ENCODE measurements at regions not wholly inside any gene's neighbourhood (a gene's known extent, or its start where the extent isn't known, plus 50 kb on each side); places are given as distances from the start of the nearest gene placed in this dataset.

DNA sequence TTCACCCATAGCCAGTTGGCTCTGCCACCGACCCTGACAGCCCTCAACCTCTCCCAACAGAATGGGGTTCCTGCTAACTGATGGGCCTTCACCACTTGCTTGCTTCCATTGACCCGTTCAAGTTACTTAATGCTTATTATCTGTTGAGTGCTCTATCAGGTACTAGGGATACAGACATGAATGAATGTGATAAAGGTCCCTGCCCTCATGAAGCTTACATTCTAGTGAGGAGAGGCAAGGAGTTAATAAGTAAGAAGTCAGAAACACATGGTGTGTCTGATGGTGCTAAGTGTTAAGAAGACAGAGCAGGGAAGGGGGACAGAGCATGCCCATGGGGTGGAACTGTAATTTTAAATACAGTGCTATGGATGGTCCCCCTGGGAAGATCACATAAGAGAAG lies 107.5 kb upstream of the JUN start:
- no peak for DNase-seq

DNA sequence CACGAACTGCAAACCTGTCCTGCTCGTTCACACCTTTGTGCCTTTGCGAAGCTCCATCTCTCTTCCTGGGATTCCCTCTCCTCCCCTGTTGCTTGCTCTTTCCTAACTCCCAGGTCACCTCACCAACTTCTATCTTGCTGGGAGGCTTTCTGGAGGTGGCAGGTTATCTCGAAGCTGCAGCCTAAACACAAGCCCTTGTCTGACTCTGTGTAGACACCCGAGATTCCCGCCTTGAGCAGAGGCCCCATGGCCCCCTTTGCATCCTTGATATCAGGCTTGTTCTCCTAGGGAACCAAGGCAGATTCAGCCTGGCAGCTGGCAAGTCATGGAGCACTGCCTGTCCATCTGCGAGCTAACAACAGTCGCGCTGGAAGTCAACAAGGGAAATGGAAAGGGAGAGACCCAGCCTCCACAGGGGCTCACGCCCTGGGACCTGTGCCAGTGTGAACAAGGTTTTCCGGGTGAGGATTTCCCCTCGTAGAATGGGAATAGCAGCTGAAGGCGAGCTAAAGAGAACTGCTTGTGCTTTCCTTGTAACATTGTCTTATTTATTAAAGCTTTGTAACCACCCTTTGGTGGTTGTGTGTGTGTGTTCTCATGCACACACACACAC lies 109.5 kb upstream of the JUN start:
- DNase-seq = no peak

DNA sequence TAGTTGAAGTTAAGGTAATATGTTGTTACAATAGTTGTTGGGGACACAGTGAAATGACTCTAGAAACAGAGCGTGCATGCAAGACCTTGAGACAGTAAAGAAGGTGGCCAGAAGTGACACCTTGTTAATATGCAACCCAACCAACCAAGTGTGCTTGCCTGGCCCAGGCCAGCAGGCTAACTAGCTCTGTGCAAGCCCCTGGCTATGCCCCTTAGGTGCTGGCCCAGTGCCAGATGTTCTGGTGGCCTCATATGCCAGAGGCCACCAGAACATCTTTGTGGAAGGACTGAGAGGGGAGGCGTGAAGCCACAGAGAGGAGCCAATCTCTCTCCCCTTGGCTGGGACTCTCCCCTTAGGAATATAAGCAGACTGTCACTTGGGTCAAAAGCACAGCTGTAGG lies 111.2 kb upstream of the JUN start:
- DNase-seq = no peak

DNA sequence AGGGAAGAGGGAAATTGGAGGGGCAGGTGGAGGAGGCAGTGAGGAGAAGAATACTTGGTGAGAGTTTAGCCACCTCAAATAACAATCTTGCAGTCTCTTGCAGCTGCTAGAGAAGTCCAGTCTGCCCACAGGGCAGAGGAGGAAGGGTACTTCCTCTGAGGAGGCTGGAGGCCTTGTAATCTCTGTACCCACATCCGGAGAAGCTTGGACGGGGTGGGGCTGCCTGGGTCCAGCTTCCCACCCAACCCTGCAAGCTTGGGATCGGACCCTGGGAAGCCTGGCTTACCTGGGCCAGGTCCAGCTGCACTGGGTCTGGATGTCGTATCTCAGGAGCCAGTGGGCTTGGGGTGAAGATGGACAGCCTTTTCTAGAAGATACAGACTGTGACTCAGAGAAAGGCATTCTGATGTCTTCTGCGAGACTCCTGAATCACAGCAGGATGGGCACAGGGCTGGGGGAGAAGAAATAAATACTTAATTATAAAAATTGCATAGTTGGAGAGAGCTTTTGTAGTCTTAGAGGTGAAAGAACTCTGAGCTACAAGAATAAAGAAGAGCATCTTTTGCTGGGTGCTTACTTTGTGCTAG lies 111.8 kb upstream of the JUN start:
- no peak for DNase-seq

DNA sequence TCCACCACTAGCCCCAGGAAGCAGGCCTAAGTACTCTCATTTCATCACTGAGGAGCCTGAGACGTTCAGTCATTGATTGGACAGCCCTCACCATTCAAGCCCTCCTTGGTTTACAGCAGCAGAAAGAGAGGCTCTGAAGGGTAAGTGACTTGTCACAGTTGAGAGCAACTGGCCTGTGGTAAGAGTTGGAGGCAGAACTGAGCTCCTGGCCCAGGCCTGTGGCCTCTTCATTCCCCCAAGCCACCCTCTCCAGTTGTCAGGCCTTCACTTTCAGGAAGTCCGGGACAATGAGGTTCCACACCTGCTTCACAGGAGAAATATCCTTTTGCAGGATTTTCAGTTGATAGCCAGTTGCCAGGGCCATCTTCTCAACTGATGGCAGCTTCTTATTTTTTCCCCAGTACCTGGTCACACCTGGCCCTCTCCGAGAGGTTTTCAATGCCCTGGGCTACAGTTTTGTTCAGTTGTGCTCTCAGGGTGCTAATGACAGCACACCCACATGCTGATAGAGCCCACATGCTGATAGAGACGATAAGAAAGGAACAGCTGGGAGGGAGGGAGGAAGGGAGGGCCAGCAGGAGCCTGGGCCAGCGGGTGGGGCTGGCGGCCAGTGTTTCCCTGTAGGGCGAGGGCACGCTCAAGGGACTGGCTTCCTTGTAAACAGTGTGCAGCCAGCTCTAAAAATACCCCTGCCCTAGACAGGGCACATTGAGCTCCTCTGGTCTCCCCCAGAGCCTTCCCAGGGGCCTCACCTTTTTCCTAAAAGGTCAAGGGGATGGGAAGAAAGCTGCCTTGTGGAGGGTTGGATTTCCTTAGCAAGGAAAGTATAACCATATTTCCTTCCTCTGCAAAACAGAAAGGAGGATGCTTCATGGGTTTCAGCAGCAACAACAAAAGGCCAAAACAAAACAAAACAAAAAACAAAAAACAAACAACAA lies 112.7 kb upstream of the JUN start:
- DNase-seq = no peak

DNA sequence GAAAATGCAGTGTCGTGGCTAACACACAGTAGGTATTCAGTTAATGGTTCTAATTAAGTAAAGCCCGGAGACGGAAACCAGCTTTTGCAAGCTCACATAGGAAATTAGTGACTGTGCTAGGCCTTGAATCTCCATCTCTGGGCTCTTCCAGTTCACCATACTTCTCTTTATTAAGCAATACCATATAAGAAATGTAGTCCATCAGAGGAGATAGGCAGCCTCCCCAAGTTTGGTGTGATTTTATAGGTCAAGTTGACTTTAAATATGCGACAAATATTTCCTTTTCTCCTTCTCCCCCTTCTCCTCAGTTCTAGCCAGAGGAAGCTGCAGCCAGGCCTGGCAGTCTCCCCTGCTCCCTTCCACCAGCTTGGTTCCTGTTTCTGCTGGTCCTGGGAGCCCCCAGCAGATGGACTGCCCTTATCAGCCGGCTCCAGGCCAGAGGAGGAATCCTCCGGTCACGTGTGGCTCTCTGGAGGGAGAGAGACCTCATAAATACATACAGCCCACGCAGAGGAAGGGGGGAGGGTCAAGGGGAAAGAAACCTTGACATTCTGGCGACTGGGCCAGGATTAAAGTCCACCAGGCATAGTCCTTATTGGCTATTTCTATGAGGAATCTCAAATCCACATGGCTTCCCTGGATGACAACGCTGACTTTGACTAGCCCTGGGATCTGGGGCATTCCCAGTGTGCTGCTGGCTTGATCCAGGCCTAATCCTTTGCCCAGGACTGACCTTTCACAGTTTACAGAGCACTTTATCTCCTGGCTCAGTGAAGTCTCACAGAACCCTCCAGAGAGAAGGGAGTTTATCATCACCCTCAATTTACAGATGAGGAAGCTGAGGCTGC lies 115.1 kb upstream of the JUN start:
- no peak for DNase-seq

DNA sequence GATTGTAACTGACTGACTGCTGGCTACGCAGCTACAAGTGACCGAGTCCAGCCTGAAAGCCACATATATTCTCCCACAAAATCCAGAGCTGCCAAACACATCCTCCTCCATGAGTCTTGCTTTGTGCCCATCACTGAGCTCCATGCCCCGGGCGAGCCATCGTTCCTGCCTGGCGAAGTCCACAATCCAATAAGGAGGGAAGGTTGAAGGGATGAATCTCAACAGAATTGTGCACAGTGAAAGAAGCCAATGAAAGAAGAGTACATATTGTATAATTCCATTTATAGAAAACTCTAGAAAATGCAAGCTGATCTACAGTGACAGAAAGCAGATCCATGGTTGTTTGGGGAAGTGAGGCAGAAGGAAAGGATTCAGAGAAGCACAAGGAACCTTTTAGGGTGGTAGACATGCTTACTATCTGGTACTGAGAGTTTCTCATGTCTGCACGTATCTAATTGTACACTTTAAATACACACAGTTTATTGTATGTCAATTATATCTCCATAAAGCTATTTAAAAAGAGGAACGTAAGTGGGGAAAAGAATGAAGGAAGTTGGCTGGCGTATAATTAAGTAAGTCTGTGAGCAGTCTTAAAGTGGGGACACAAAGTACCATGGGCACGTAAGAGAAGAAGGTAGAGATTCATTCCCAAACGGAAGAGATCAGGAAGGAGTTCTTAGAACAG lies 115.9 kb upstream of the JUN start:
- no peak for DNase-seq

DNA sequence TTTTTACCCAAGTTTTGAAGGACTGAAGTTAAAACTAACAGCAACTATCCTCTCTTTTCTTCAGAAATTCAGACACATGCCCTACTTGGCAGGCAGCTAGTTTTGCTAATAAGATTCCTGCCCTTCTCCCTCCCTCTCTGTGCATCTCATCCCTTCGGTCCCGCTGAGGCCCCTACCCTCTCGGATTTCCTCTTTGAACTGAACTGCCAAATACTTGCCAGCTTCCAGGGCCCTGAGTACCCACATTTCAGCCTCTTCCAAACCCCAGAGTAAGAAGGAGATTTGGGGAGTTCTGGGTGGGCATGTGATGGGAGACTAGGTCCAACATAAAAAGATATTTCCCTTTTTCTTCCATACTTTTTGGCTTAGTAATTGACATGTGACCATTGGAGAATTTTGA lies 116.5 kb upstream of the JUN start:
- DNase-seq = no peak

DNA sequence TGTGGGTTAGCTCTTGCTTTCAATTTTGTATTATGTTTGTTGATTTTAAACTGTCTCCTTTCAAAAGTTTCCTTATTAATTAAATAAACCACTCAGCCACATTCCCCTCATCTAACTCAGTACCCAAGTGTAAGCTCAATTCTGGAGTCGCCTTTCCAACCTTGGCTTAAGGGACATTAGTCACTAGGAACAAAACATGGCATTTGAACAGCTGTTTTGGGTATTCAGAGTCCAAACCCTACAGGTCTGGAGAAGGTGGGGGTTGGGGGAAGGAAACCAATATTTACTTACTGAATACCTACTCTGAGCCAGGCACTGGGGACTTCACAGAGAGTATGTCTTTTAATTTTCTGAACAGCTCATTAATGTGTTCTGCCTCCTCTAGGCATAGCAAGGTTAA lies 117.2 kb upstream of the JUN start:
- no peak for DNase-seq

DNA sequence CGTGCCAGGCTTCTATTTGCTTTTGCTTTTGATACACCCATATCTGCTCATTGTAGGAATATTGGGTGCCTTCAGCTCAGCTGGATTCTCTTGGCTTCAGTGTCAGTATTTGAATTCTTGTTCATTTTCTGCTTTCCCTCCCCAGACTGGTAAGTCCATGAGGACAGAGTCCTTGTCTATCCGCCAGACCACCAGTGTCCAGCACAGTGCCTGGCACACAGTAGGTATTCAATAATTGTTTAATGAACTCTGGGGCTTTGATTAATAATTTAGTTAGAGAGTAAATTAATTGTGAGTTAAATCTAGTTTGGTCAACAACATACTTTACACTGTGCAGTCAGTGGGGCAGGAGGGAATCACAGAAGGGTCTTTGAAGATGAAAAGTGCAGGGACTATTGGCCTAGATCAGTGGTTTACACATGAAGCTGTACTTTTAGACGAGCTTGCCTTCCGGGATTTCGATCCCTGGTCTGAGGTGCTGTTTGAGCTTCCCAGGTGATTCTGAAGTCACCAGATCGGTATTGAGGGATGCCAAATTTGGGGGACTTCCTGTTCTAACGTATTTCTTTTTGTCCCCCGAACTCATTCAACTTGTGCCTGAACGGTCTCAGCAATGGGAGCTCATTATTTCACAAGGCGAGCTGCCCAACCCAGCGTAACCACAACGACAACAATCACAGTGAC lies 119.1 kb upstream of the JUN start:
- DNase-seq = no peak

DNA sequence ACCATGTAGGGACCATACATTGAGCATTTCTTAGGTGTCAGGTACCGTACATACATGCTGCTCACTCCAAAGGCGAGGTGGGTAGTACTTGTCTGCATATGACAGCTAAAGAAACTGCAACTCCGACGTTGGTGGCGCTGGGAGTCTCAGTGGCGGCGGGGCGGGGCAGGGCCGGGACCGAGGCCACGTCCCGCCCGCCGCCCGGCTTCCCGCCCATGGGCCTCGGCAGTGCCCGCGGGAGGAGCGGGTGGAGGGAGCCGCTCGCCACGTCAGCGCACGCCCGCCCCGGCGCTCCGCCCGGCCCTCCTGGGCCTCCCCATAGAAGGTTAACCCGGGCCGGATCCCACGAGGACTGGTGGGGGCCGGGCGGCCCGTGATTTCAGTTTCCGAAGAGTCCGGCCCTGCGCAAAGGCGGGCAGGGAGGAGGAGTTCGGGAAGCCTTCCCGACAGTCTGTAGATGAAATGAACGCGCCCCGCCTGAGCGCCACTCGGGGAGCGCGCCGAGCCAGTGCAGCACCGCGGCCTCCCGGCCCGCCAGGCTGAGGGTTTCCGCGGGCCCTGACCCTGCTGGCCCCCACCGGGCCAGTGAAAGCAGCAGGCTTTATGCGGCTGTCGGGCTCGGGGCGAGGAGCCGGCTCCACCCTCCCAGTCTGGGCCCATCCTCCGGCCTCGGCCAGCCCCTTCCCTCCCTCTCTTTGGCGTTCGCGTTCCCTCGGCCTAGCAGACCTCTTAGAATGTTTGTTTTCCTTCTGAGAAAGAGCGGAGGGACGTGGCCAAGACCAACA lies 119.9 kb upstream of the JUN start:
- DNase-seq = peak; percentile 79

DNA sequence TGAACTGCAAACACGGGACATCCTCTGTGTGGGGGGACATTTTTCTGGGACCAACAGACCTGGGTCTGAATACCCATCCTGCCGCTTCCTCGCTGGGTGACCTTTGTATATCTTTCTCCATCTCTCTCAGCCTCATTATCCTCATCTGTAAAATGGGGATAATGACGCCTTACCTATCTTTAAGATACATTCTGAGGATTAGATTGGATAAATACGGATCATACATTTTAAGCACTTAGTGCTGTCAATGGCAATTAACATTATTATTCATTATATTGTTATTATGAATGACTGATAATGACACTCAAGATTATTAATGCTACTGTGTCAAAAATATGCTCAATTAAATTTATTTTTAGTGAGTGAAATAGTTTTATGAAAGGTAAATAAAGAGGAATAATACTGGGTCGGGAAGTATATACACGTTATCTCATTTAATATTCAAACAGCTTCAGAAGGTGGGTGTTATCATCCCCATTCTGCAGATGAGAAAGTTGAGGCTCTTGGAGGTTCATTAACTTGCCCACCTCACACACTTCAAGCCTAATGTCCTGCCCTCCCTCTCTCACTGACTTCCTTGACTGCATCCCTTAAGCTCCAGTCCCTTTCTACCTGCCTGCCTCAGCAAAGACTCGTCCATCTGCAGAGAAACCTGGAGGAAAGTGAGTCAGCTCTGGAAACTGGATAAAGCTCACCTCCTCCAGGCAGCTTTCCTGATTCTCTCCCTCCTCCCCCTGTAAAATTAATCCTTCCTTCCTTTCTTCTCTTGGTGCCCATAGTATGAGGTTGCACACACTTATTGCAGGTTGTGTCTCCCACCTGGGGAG lies 120.7 kb upstream of the JUN start:
- no peak for DNase-seq

DNA sequence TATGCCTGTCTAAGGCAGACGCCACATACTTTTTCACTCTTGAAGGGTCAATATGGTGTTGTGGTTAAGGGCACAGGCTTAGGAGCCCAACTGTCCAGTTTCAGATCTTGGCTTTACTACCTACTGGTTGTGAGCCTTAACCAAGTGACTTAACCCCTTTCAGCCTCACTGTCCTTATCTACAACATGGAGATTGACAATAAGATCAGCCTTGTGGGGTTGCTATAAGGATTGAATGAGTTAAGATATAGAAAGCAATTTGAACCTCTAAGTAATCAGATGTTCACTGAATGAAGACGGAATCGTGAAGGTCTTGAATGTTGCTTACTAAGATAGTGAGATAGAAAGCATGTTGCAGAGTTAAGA lies 121.3 kb upstream of the JUN start:
- DNase-seq = no peak

DNA sequence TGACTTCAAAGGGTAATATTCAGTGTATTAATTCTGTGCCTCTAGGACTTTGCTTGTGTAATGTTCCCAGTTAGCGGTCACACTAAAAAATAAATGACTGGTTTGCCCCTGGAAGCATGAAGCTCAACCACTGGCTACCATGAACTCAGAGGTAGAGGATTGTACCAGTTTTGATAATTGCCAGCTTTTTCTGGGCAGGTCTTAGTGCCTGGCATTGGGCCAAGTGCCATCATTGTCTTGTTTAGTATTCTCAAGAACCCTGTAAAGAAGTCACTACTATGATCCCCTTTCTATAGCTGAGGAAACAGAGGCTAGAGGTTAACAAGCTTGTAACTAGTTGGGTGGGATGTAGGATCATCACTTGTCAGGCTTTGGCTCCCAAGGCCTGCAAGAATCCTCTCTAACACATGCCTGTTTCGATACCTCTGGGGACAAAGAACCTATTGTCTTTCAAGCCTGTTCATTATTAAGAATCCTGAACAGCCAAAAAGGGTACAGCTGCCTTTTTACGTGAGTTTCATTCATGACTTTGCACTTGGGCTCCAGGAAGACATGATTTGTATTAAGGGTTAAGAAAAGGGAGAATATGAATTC lies 121.9 kb upstream of the JUN start:
- DNase-seq = no peak

DNA sequence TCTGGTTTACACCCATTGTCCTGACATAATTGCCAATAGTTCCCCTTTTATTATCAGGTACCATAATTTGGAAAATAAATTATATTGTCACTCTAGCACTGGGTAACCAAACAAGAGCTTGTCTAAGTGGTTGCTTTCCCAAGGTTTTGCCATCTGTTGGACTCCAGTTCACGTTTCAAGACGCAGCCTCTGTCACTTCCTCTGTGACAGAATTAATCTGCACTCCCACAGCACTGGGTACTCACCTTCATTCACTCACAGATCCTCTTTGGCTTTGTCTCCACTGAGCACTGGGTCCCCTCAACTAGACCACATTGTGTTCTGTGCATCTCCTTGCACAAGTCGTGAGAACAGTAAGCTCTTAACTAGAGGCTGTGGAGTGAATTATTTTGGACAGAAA lies 123.6 kb upstream of the JUN start:
- no peak for DNase-seq

DNA sequence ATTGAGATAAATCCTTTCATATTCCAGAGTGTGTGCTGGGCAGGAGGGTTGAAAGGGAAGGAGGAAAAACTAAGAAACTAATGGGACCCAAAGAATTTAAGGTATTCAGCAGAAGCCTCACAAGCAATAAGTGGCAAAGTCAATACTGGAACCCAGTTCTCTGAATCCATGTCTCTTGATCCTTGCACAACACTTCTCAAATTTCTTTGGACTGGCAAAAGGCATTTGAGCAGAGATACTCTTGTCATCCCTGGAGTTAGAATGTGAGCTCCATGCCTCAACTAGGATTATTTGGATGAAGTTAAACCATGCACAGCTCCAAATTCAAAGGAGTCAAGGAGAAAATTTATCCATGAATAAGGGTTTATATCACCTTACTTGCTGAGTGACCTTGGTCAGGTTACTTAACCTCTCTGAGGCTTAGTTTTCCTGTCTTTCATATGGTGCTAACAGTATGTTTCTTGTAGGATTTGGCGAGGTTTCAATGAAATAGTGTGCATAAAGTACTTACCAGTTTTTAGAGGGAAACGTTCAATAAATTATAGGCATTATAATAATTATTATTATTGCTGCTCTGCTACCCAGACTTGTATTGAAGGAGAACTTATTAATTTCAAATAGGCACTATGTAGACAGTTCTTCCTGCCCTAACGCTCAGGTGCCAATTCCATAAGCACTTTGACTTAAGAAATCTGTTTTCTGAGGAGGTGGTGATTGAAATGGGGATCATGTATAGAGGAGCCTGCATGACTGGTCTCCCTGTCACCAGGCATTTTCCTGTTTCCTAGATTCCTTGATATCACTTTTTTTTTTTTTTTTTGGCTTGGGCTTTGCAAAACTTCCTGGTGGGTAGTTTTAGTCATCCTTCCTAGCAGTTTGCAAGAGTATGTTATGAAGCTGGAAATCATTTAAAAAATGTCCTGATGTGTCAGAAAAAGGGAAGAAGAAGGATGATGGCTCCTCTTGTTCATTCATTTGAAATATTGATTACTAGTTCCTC lies 125.0 kb upstream of the JUN start:
- DNase-seq = no peak

DNA sequence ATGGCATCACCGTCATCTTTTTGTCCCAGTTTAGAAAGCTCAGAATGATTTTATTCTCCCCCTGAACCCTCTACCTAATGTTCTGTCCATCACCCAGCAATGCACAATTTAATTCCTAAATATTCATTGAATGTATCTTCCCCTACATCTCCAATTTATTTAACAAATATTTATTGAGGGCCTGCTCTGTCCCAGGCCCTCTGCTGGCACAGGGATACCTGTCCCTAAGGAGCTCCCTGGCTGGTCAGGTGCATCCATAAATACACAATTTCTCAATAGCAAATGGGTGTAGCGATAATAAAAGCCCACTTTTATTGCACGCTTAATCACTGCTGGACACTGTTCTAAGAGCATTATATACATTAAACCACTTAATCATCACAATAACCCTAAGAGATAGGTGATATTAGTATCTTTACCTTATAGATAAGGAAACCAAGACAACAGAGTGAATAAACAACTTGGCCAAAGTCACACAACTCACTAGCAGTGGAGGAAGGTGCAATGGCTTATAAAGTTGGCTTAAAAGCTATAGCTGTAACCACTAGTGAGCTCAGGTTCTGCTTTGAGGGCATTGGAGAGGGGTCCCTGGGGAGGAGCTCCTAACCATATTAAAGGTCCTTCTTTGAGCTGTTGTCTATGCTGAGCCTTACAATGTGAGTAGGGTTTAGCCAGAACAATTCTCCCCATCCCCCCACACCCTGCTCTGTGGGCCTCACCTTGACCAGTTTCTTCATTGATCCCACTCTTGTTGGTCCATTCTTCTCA lies 126.3 kb upstream of the JUN start:
- no peak for DNase-seq
